ENCODE measurements at regions not wholly inside any gene's neighbourhood (a gene's known extent, or its start where the extent isn't known, plus 50 kb on each side); places are given as distances from the start of the nearest gene placed in this dataset.

DNA sequence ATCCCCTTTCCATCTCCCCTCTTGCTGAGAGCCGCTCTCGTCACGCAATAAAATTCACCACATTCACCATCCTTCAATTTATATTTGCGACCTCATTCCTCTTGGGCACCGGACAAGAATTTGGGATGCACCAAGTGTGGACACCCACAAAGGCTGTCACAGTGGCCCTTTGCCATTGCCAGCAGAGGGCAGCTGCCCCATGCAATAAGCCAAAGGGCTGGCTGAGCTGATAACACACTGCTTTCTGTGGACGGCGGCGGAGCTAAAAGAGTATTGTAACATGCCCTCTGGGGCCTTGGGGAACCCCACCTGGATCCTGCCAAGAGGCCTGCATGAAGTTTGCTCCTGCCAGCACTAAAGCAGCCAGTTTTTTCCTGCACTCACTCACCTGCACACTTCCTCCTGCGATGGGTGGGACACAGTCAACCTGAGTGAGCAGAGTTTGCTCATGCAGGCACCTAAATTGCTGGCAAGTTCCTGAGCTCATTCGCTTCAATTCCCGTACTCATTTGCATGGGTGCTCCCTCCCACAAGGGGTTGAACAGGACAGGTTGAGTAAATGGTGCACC, 792.3 kb upstream of the ADAMTS5 start (continued):
- TF ChIP-seq RBM25 (IDR thresholded peaks at IDR 0.05; ENCODE audit: low read depth, low read length, severe bottlenecking): no peak
- no peak for TF ChIP-seq PHB (CRISPR knock-in tag; IDR thresholded peaks at IDR 0.05)
- TF ChIP-seq NFRKB (IDR thresholded peaks at IDR 0.05; ENCODE audit: low read depth): no peak

DNA sequence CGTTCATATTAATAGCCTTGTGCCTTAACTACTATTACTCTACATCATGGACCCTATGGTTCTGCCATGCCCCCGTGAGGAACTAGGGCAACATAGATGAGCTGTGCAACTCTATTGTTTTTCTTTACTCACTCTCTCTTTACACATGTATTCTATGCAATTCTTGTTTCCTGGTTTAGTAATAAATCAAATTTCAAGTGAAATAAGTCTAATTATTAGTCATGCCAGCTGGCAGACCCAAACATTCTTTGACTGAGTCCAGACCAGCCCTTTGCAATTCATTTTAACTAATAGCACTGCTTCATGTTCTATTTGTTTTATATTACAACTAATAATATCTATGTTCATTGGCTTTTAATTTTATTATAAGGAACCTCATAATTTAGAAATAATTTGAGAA, 789.3 kb upstream of the ADAMTS5 start:
- H3K27ac ChIP-seq (ENCODE audit: extremely low read depth, low read depth, low read length): no peak overlapping the region
- TF ChIP-seq MTA3 (IDR thresholded peaks at IDR 0.05; ENCODE audit: borderline replicate concordance): no peak
- TF ChIP-seq ZNF764 (CRISPR knock-in tag; IDR thresholded peaks at IDR 0.05; ENCODE audit: low read depth): no peak
- TF ChIP-seq, protein P1, sequence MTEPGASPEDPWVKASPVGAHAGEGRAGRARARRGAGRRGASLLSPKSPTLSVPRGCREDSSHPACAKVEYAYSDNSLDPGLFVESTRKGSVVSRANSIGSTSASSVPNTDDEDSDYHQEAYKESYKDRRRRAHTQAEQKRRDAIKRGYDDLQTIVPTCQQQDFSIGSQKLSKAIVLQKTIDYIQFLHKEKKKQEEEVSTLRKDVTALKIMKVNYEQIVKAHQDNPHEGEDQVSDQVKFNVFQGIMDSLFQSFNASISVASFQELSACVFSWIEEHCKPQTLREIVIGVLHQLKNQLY (CRISPR knock-in tag; conservative IDR thresholded peaks at IDR 0.05): no peak
- TF ChIP-seq ZNF785 (CRISPR knock-in tag; IDR thresholded peaks at IDR 0.05): no peak
- no peak for TF ChIP-seq HCFC1 (IDR thresholded peaks at IDR 0.05; ENCODE audit: low read depth, low read length)
- no peak for TF ChIP-seq ZNF561 (CRISPR knock-in tag; conservative IDR thresholded peaks at IDR 0.05)
- no peak for TF ChIP-seq ASH1L (IDR thresholded peaks at IDR 0.05; ENCODE audit: borderline replicate concordance, low read depth, partially characterized antibody)
- H3K79me2 ChIP-seq (ENCODE audit: control insufficient read depth, insufficient read depth, low read length): no peaks in the 10 kb centered on the region
- no peak overlapping the region for H3K4me3 ChIP-seq
- in situ Hi-C loops (cut with MboI) (no loop called here), intact Hi-C loops (cut with micrococcal nuclease) (no loop called here)
- no peak overlapping the region for H2AFZ ChIP-seq (ENCODE audit: low read depth, low read length)
- no peaks in the 10 kb centered on the region for H3K36me3 ChIP-seq (ENCODE audit: control insufficient read depth, insufficient read depth, low read length)
- no peaks in the 10 kb centered on the region; the same call in 1 of the 2 replicates for H3K9me3 ChIP-seq (replicated peaks; ENCODE audit: control insufficient read depth, insufficient read depth, low read depth, low read length)
- WGBS (ENCODE audit: insufficient coverage, low coverage, missing lambda C conversion rate): 0% methylated on average over 2 of the region's 2 CpGs
- no peak overlapping the region for H3K4me2 ChIP-seq (ENCODE audit: insufficient read depth, low read length)
- FAIRE-seq: no peak
- POLR2A ChIA-PET: no interaction called here
- no TSS peak for BruUV-seq (replicated peaks)
- H3K4me1 ChIP-seq (replicated peaks in 1 of 2; ENCODE audit: control insufficient read depth in 2 of 2, insufficient read depth in 2 of 2, low read length in 2 of 2): no peaks in the 10 kb centered on the region
- CTCF ChIA-PET (ENCODE audit: low intra/inter-chr PET ratio): no interaction called here
- H3K9me1 ChIP-seq (ENCODE audit: control insufficient read depth, insufficient read depth, low read length): no peaks in the 10 kb centered on the region
- H3K9ac ChIP-seq (ENCODE audit: insufficient read depth in 1 of 2, low read depth in 2 of 2, low read length in 2 of 2): no peak overlapping the region
- DNase-seq (ENCODE audit: extremely low read depth in 1 of 4, low spot score in 3 of 4): no peak
- no peaks in the 10 kb centered on the region for H3K27me3 ChIP-seq (ENCODE audit: control insufficient read depth in 2 of 2, insufficient read depth in 2 of 2, low read length in 2 of 2)
- no peak for ATAC-seq
- no peaks in the 10 kb centered on the region for H4K20me1 ChIP-seq (replicated peaks; ENCODE audit: control insufficient read depth, insufficient read depth, low read length)
